ENCODE measurements at regions not wholly inside any gene's neighbourhood (a gene's known extent, or its start where the extent isn't known, plus 50 kb on each side); places are given as distances from the start of the nearest gene placed in this dataset.
"Not testable (repeated sequence)": the region's sequence is repeated elsewhere in the genome, so short reads cannot be mapped to it uniquely, and the experiment has no call there.

DNA sequence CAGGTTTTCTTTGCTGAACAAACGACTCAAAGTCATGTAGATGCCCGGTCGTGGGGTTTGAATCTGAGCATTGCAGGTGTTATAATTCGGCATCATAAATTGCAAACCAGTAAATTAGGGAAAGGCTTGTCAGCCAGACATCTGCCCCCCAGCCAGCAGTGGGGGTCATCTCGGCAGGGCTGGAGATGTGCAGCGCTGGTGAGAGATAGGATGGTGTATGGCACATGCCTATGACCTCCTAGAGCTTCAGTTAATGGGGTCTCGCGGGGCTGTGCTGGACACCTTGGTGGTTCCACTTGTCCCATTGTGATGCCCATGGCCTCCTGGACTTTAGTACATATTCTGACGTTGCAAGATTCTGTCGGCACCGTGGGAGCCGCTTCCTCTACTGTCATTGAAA, 4147.2 kb upstream of the TPTE start:
- H4K20me1 ChIP-seq (ENCODE audit: control insufficient read depth, insufficient read depth, low read length, poor library complexity, severe bottlenecking); H3K27ac Mint-ChIP-seq; H3K9ac ChIP-seq (ENCODE audit: low read length); H3K79me2 ChIP-seq (ENCODE audit: control insufficient read depth, insufficient read depth, low read length); H3K4me3 Mint-ChIP-seq; intact Hi-C loops (cut with micrococcal nuclease); H3K36me3 ChIP-seq (replicated peaks in 1 of 2; ENCODE audit: control extremely low read depth in 1 of 2, control insufficient read depth in 1 of 2, extremely low read depth in 1 of 2, insufficient read depth in 2 of 2, low read length in 1 of 2); H3K27ac ChIP-seq (ENCODE audit: low read length in 2 of 2); H3K27me3 ChIP-seq (replicated peaks in 1 of 4; ENCODE audit: control extremely low read depth in 1 of 4, control insufficient read depth in 3 of 4, insufficient read depth in 4 of 4, low read length in 3 of 4); H3K4me3 ChIP-seq (ENCODE audit: control extremely low read depth in 1 of 5, extremely low read depth in 1 of 5, insufficient read depth in 1 of 5, low read depth in 2 of 5, low read length in 4 of 5); H3K4me1 ChIP-seq (ENCODE audit: control insufficient read depth in 2 of 2, insufficient read depth in 2 of 2, low read length in 2 of 2); ATAC-seq (ENCODE audit: low read depth); H3K4me1 Mint-ChIP-seq; POLR2A ChIA-PET; H3K4me2 ChIP-seq (replicated peaks; ENCODE audit: low read depth, low read length, poor library complexity, severe bottlenecking); H3K27me3 Mint-ChIP-seq; H3K9me3 Mint-ChIP-seq (ENCODE audit: insufficient read depth); H3K9me3 ChIP-seq (ENCODE audit: control extremely low read depth in 1 of 3, control insufficient read depth in 2 of 3, insufficient read depth in 1 of 3, low read length in 2 of 3): not testable (repeated sequence)
- peak overlapping the region; percentile 45 for H2AFZ ChIP-seq (ENCODE audit: insufficient read depth, low read depth, low read length, poor library complexity, severe bottlenecking)
- TF ChIP-seq, protein P1, sequence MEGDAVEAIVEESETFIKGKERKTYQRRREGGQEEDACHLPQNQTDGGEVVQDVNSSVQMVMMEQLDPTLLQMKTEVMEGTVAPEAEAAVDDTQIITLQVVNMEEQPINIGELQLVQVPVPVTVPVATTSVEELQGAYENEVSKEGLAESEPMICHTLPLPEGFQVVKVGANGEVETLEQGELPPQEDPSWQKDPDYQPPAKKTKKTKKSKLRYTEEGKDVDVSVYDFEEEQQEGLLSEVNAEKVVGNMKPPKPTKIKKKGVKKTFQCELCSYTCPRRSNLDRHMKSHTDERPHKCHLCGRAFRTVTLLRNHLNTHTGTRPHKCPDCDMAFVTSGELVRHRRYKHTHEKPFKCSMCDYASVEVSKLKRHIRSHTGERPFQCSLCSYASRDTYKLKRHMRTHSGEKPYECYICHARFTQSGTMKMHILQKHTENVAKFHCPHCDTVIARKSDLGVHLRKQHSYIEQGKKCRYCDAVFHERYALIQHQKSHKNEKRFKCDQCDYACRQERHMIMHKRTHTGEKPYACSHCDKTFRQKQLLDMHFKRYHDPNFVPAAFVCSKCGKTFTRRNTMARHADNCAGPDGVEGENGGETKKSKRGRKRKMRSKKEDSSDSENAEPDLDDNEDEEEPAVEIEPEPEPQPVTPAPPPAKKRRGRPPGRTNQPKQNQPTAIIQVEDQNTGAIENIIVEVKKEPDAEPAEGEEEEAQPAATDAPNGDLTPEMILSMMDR (IDR thresholded peaks at IDR 0.05) = peak; percentile 24
- DNase-seq = peak; percentile 56
- 35% methylated on average over 7 of the region's 12 CpGs for WGBS (ENCODE audit: insufficient coverage)
- CTCF ChIA-PET = interaction anchor here (0.5 to 5.8 kb wide), 3 partner anchors 10 to 1845 kb away, joined by 3 to 78 read pairs (median 14); no protein-coding TSS in a partner anchor

DNA sequence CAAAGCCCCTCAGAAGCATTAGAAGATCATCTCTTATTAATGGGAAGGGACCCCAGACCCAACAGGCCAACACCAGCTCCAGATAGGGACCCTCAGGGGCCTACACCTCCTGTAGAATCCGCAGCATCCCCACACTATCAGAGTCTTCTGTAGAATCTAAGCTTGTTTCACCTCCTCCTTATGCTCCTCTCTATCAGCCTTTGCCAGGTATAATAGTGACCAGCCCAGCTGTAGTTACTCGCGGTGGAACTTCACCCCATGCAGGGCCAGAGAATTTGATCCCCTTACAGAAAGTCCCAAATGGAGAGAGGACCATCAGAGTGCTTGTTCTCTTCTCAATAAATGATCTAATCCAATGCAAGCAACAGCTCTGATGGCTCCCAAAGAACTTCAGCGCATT, 4146.5 kb upstream of the TPTE start:
- H3K4me3 Mint-ChIP-seq; H3K4me1 ChIP-seq (ENCODE audit: control insufficient read depth in 2 of 2, insufficient read depth in 2 of 2, low read length in 2 of 2); H3K9me3 ChIP-seq (ENCODE audit: control extremely low read depth in 1 of 3, control insufficient read depth in 2 of 3, insufficient read depth in 1 of 3, low read length in 2 of 3); POLR2A ChIA-PET; H3K79me2 ChIP-seq (ENCODE audit: control insufficient read depth, insufficient read depth, low read length); H3K9me3 Mint-ChIP-seq (ENCODE audit: insufficient read depth); H4K20me1 ChIP-seq (ENCODE audit: control insufficient read depth, insufficient read depth, low read length, poor library complexity, severe bottlenecking); H3K9ac ChIP-seq (ENCODE audit: low read length); H3K27ac Mint-ChIP-seq; ATAC-seq (ENCODE audit: low read depth); H3K4me3 ChIP-seq (ENCODE audit: control extremely low read depth in 1 of 5, extremely low read depth in 1 of 5, insufficient read depth in 1 of 5, low read depth in 2 of 5, low read length in 4 of 5); H3K27me3 Mint-ChIP-seq; H3K4me1 Mint-ChIP-seq; H3K4me2 ChIP-seq (replicated peaks; ENCODE audit: low read depth, low read length, poor library complexity, severe bottlenecking); H3K36me3 ChIP-seq (replicated peaks in 1 of 2; ENCODE audit: control extremely low read depth in 1 of 2, control insufficient read depth in 1 of 2, extremely low read depth in 1 of 2, insufficient read depth in 2 of 2, low read length in 1 of 2); H3K27me3 ChIP-seq (replicated peaks in 1 of 4; ENCODE audit: control extremely low read depth in 1 of 4, control insufficient read depth in 3 of 4, insufficient read depth in 4 of 4, low read length in 3 of 4); H3K27ac ChIP-seq (ENCODE audit: low read length in 2 of 2); intact Hi-C loops (cut with micrococcal nuclease); H2AFZ ChIP-seq (ENCODE audit: insufficient read depth, low read depth, low read length, poor library complexity, severe bottlenecking): not testable (repeated sequence)
- 79% methylated on average over 3 of the region's 4 CpGs for WGBS (ENCODE audit: insufficient coverage)
- CTCF ChIA-PET = interaction anchor here (3.0 to 5.8 kb wide), 2 partner anchors 11 to 15 kb away, joined by 14 to 78 read pairs; no protein-coding TSS in a partner anchor
- DNase-seq = peak; percentile 13

DNA sequence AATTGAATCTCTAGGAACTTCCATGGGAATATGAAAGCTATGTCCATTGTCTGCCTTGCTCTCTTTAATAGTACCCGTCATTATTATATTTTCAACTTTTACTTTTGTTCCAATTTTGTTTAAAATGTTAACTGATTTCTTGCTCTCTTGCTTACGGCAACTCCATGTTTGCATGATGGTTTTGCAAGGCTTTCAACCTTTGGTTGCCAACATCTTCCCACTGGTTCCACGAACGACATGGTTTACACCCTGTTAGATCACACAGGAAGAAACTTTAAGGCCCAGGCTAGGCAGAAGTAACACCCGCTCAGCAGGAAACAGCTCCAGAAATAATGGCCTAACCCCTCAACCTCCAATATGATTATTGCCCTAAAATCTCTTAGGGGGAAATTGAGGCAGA, 4145.6 kb upstream of the TPTE start:
- H3K9me3 ChIP-seq (ENCODE audit: control extremely low read depth in 1 of 3, control insufficient read depth in 2 of 3, insufficient read depth in 1 of 3, low read length in 2 of 3); H3K4me1 ChIP-seq (ENCODE audit: control insufficient read depth in 2 of 2, insufficient read depth in 2 of 2, low read length in 2 of 2); ATAC-seq (ENCODE audit: low read depth); H3K4me1 Mint-ChIP-seq; H3K36me3 ChIP-seq (replicated peaks in 1 of 2; ENCODE audit: control extremely low read depth in 1 of 2, control insufficient read depth in 1 of 2, extremely low read depth in 1 of 2, insufficient read depth in 2 of 2, low read length in 1 of 2); H2AFZ ChIP-seq (ENCODE audit: insufficient read depth, low read depth, low read length, poor library complexity, severe bottlenecking); H4K20me1 ChIP-seq (ENCODE audit: control insufficient read depth, insufficient read depth, low read length, poor library complexity, severe bottlenecking); H3K79me2 ChIP-seq (ENCODE audit: control insufficient read depth, insufficient read depth, low read length); H3K4me2 ChIP-seq (replicated peaks; ENCODE audit: low read depth, low read length, poor library complexity, severe bottlenecking); H3K27ac Mint-ChIP-seq; H3K4me3 Mint-ChIP-seq; H3K4me3 ChIP-seq (ENCODE audit: control extremely low read depth in 1 of 5, extremely low read depth in 1 of 5, insufficient read depth in 1 of 5, low read depth in 2 of 5, low read length in 4 of 5); POLR2A ChIA-PET; DNase-seq; H3K9me3 Mint-ChIP-seq (ENCODE audit: insufficient read depth); H3K9ac ChIP-seq (ENCODE audit: low read length); H3K27ac ChIP-seq (ENCODE audit: low read length in 2 of 2); intact Hi-C loops (cut with micrococcal nuclease); H3K27me3 ChIP-seq (replicated peaks in 1 of 4; ENCODE audit: control extremely low read depth in 1 of 4, control insufficient read depth in 3 of 4, insufficient read depth in 4 of 4, low read length in 3 of 4); H3K27me3 Mint-ChIP-seq: not testable (repeated sequence)
- CTCF ChIA-PET = interaction anchor here (5.8 kb wide), 1 partner anchor 12 kb away, joined by 78 read pairs; no protein-coding TSS in a partner anchor
- no CpG with 5 or more reads among the region's 5 CpGs for WGBS (ENCODE audit: insufficient coverage)

Measured in B cell (primary cell).